ENCODE measurements at regions not wholly inside any gene's neighbourhood (a gene's known extent, or its start where the extent isn't known, plus 50 kb on each side); places are given as distances from the start of the nearest gene placed in this dataset.

GRCh38 chr2:173462892-173463840 lies 108.5 kb downstream of the CDCA7 start:
- peak in 1 of 3 experiments; percentile 11; a peak in 1 of 4 replicates for TF ChIP-seq CTCF (IDR thresholded peaks at IDR 0.05; ENCODE audit: control extremely low read depth in 1 of 3, insufficient read depth in 1 of 3, low read depth in 1 of 3, low read length in 3 of 3)
- TF ChIP-seq HDAC2 (IDR thresholded peaks at IDR 0.05; ENCODE audit: borderline replicate concordance in 1 of 2, low read depth in 2 of 2, low read length in 2 of 2): no peak
- no peak for TF ChIP-seq POLR2A (IDR thresholded peaks at IDR 0.05; ENCODE audit: control extremely low read depth in 1 of 2, low read depth in 2 of 2, low read length in 2 of 2)
- no peak for TF ChIP-seq USF2 (IDR thresholded peaks at IDR 0.05; ENCODE audit: low read length)
- TF ChIP-seq ZNF274 (IDR thresholded peaks at IDR 0.05; ENCODE audit: borderline replicate concordance, extremely low read depth, low read length): no peak
